HG02885 (cell line): ENCODE measurements at regions not wholly inside any gene's neighbourhood (a gene's known extent, or its start where the extent isn't known, plus 50 kb on each side); places are given as distances from the start of the nearest gene placed in this dataset.

Source experiments
- ATAC-seq: cut with Tn5 transposase; IDR thresholded peaks from one replicate; pipeline ENCODE4 v1.9.1; 2021; ENCODE audit warnings: mild to moderate bottlenecking; ENCODE audit not compliant: unreplicated experiment, poor library complexity

DNA sequence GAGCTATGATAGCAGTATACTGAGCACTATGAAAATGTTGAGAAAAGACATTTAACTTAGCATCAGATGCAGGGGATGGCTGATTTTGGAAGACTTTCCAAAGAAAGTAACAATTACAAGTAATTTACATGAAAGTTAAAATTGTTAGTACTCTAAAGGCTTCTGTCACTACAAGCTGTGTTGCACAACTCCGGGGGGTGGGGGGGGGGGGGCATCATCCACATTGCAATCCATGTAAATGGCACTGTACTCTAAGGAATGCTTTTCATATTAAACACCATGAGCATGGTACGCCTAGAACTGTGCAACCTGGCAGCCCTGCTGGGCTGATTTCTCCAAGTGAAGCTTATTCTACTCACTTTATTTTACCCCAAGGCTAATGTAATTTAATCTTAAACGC is 363.4 kb downstream of the TMA16 start:
- ATAC-seq, result no peak

GRCh38 chr4:163858515-163858914 is 364.0 kb downstream of the TMA16 start:
- peak; percentile 35 for ATAC-seq

- no peak for ATAC-seq
Observed at GRCh38 chr4:163863082-163863481, 368.6 kb downstream of the TMA16 start.

DNA sequence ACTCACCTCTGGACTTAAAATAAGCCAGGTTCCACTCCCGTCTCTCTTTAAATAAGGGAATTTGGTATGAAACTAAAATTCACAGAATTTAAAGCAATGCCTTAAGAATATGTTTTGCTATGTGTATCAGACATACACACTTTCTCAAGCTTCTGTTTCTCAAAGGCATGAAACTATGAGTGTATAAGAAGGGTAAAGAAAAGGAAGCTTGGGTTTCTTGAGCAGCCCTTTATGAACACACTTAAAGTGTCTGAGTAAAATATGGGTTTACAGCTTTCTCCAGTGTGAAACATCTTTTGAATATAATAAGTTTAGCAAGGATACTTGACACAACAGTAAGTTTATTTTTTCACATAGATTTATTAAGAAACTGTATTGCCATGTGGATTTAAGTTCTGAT is 370.5 kb downstream of the TMA16 start:
- no peak for ATAC-seq

DNA sequence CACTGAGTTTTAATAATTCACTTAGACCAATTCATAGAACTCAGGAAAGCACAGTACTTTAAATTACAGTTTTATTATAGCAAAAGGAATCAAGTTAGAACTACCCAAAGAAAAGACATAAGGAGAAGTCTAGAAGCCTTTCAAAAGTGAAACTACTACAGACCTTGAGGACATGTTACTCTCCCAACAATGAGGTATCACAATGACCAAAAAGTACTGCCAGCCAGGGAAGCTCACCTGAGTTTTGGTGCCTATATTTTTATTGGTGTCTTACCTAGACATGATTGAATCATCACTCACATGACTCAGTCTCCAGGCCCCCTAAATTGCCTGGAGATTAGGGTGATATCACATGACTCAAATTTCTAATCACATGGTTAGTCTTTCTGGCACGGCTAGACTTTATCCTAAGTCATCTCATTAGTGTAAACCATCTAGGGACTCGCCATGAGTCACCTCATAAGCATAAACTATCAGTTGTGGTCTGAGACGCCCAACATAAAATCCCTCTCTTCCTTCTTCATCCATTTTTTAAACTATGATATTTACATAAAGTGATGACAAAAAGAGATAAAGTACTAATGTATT is 372.3 kb downstream of the TMA16 start:
- peak; percentile 72 for ATAC-seq

DNA sequence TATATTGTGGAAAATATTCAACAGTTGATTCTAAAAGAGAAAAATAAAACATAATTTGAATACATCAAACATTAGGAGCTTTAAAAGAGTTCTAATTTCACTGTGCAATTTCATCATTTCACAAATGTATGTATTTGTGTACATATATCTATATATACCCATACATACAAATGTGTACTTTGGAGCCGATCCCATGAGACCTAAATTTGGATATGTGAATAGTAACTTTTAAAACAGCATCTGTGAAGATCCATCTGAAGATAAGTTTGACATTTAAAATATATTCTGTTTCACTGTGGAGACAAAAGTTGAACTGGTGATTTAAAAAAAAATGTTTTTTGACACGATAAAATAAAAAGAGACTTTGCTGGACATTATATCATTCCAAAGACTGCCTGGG is 374.0 kb downstream of the TMA16 start:
- ATAC-seq, result no peak

GRCh38 chr4:163871078-163871477 is 376.6 kb downstream of the TMA16 start:
- no peak for ATAC-seq

DNA sequence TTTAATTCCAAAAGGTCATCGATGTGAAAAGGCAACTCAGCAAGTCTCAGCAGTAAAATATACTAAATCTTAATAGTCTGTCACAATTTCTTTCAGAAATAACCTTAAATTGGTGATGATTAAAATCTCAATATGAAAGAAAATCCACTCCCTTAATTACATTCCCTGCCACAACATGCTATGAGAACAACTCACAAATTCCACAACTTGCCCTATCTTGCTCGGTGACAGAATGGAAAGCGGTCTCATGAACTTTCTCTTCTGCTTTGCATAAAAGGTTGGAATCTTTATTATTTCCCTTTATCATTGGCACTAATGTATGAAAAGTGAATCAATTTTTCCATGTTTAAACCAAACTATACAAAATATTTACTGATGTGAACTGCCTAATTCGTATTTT is 380.8 kb downstream of the TMA16 start:
- ATAC-seq, result no peak

GRCh38 chr4:163878336-163879121 is 384.0 kb downstream of the TMA16 start:
- ATAC-seq, result peak; percentile 57

DNA sequence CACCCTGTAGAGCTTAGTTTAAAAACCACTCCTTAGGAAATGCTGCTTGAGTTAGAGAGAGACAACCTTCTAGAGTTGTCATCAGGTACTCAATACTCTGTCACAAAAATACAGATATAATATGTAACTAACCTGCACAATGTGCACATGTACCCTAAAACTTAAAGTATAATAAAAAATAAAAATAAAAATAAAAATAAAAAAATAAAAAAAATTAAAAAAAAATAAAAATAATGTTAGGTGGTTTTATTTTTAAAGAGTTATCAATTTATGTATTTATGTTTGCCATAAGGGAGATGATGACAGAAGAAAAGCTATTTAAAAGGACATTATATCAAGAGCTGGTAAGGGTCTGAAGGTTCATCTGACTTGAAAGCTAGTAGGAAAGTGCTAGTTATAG is 397.9 kb downstream of the TMA16 start:
- no peak for ATAC-seq

DNA sequence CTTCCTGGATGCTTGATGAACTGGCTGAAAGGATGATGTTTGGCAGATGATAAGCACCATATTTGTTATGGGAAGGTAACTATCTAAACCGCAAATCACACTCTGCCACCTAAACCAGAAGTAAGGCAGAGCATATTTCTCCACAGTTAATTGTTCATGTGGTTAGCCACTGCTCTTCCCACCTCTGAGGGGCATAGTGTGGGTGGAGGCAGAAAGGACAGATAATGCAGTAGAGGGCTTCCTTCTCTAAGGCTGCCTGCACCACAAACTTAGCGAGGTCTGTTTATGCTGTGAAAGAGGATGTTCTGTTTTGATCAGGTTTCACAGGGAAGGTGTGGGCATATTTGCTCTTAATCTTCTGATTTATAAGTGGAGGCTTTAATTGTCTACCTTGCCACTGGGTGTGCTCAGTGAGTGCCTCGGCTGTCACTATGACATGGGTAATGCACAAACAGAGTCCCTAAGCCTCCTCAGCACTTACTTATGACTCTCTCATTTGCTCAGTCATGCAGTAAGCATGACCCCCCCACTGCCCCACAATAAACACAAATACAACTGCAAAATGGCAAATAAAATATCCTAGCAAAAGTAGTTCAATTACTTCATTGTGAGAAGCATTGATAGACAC is 401.0 kb downstream of the TMA16 start:
- no peak for ATAC-seq

GRCh38 chr4:163901319-163901718 is 406.8 kb downstream of the TMA16 start:
- ATAC-seq, result no peak

DNA sequence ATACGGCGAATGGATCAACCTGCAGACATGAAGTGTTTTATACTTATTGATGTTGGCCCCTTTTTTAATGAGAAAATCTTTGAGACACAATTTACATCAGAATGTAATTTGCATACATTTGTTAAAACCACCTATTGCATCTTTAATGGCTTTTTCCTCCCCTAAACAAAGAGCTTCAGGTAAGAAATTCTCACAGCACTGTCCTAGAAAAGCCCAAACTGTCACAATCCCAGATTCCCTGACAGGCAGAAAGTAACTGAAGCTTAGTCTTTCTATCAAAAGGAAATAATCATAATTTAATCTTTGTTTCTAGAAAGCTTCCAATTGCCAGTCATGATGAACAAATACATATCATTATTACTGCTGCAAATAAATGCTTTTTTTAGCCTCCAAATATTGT is 407.9 kb downstream of the TMA16 start:
- no peak for ATAC-seq

DNA sequence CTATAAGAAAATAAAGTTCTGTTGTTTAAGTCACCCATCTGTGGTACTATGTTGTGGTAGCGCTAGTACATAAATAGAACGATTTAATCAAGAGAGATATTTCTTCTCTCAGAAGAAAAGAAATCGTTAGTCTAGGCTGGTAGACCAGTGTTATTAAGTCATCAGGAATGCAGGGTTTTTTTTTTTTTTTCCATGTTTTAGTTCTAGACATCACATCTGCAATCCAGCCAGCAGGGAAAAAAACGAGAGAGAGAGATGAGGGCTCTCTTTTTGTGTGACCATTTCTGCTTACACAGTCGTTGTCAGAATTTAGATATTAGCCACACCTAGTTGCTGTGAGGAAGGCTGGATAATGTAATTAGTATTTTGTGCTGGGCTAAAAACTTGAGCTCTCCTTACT is 417.4 kb downstream of the TMA16 start:
- ATAC-seq, result no peak

GRCh38 chr4:163913571-163913970 is 419.1 kb downstream of the TMA16 start:
- no peak for ATAC-seq

- ATAC-seq, result no peak
Observed at GRCh38 chr4:163915896-163916295, 421.4 kb downstream of the TMA16 start.

- ATAC-seq, result no peak
Observed at GRCh38 chr4:163920426-163920825, 425.9 kb downstream of the TMA16 start.

DNA sequence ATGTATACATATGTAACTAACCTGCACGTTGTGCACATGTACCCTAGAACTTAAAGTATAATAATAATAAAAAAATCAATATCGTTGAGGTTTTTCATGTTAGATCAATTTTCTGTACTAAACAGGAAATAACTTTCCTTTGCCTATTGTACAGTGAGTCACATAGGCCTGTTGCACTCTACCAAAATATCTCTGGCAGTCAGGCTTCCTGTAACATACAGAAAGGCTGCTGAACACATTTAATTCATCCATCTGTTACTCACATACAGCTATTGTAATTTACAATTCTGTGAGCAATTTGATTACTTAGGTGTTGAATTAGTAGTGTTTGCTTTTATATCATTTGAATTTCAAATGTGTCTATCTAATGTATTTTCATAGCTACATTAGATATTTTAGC is 427.8 kb downstream of the TMA16 start:
- no peak for ATAC-seq

- ATAC-seq, result no peak
Observed at GRCh38 chr4:163923092-163923491, 428.6 kb downstream of the TMA16 start.

DNA sequence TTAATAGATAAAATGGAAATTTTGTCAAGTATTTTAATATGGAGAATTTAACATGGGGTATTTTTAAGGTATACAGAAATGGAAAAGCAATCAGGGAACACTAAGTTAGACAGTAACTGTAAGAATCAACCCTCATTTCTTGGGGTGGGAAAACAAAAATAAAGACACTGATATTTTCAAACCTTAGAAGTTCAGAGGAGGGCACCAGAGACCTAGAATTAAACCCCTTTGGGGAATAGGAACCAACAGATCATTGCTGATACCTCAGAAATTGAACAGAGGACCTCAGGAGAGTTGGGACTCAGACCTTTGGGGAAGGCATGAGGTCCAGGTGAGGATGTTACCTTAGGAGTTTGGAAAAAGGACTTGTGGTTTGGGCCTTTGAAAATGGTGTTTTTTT is 435.6 kb downstream of the TMA16 start:
- no peak for ATAC-seq

- ATAC-seq, result no peak
Observed at GRCh38 chr4:163932504-163932903, 438.0 kb downstream of the TMA16 start.

DNA sequence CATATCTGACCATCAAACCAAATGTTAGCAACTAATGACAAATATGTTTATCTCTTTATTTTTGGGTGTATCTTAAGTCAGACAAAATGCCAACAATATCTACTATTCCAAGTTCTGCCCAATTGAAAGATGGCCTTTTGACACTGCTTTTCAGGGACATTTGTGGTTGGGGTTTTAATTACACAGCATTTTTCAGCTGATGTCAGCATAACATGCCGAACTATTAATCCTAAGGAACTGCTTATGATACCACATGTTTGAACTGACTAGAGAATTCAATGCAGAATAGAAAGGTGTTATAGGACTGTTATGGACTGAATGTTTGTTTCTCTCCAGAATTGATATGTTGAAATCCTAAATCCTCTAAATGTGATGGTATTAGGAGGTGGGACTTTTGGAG is 445.1 kb downstream of the TMA16 start:
- no peak for ATAC-seq
